ENCODE measurements at regions not wholly inside any gene's neighbourhood (a gene's known extent, or its start where the extent isn't known, plus 50 kb on each side); places are given as distances from the start of the nearest gene placed in this dataset.

- Mint-ChIP-seq H3K9me3 (no peaks in the 10 kb centered on the region), H3K36me3 (ENCODE audit: low read depth) (no peaks in the 10 kb centered on the region), H3K4me1 (no peaks in the 10 kb centered on the region), H3K27me3 (peaks cover 1% of the 10 kb centered on the region), H3K27ac (no peak overlapping the region), H3K4me3 (no peak overlapping the region)
- DNase-seq = no peak
- intact Hi-C loops (cut with micrococcal nuclease) = no loop called here
Observed at GRCh38 chr4:149952101-149952500, 126.1 kb upstream of the DCLK2 start.

GRCh38 chr4:149952716-149953115 is 125.5 kb upstream of the DCLK2 start:
- H3K27me3 Mint-ChIP-seq = peaks cover 1% of the 10 kb centered on the region
- intact Hi-C loops (cut with micrococcal nuclease) = no loop called here
- no peak overlapping the region for H3K27ac Mint-ChIP-seq
- no peaks in the 10 kb centered on the region for H3K9me3 Mint-ChIP-seq
- no peaks in the 10 kb centered on the region for H3K36me3 Mint-ChIP-seq (ENCODE audit: low read depth)
- DNase-seq = no peak
- H3K4me3 Mint-ChIP-seq = no peak overlapping the region
- no peaks in the 10 kb centered on the region for H3K4me1 Mint-ChIP-seq

GRCh38 chr4:149955780-149956390 is 122.4 kb upstream of the DCLK2 start:
- peaks cover 4% of the 10 kb centered on the region for H3K27me3 Mint-ChIP-seq
- no peaks in the 10 kb centered on the region for H3K9me3 Mint-ChIP-seq

GRCh38 chr4:149956678-149957077 is 121.6 kb upstream of the DCLK2 start:
- H3K4me3 Mint-ChIP-seq = no peak overlapping the region

More at GRCh38 chr4:149955780-149956390, 122.4 kb upstream of the DCLK2 start:
- no peak for DNase-seq
- no peak overlapping the region for H3K4me3 Mint-ChIP-seq
- intact Hi-C loops (cut with micrococcal nuclease) = no loop called here
- H3K4me1 Mint-ChIP-seq = no peaks in the 10 kb centered on the region
- H3K36me3 Mint-ChIP-seq (ENCODE audit: low read depth) = no peaks in the 10 kb centered on the region
- no peak overlapping the region for H3K27ac Mint-ChIP-seq

GRCh38 chr4:149961876-149962597 is 116.2 kb upstream of the DCLK2 start:
- no peak overlapping the region for H3K27ac Mint-ChIP-seq
- peaks cover 3% of the 10 kb centered on the region for H3K27me3 Mint-ChIP-seq
- no peaks in the 10 kb centered on the region for H3K36me3 Mint-ChIP-seq (ENCODE audit: low read depth)
- H3K4me3 Mint-ChIP-seq = no peak overlapping the region
- intact Hi-C loops (cut with micrococcal nuclease) = no loop called here
- no peak for DNase-seq
- H3K4me1 Mint-ChIP-seq = no peaks in the 10 kb centered on the region
- no peaks in the 10 kb centered on the region for H3K9me3 Mint-ChIP-seq

More at GRCh38 chr4:149956678-149957077, 121.6 kb upstream of the DCLK2 start:
- intact Hi-C loops (cut with micrococcal nuclease) = no loop called here
- Mint-ChIP-seq H3K4me1 (no peaks in the 10 kb centered on the region), H3K9me3 (no peaks in the 10 kb centered on the region), H3K36me3 (ENCODE audit: low read depth) (no peaks in the 10 kb centered on the region), H3K27ac (no peak overlapping the region), H3K27me3 (peaks cover 4% of the 10 kb centered on the region)
- no peak for DNase-seq

- DNase-seq = no peak
- Mint-ChIP-seq H3K36me3 (ENCODE audit: low read depth) (no peaks in the 10 kb centered on the region), H3K4me1 (no peaks in the 10 kb centered on the region), H3K27ac (no peak overlapping the region), H3K27me3 (peaks cover 4% of the 10 kb centered on the region), H3K4me3 (no peak overlapping the region), H3K9me3 (no peaks in the 10 kb centered on the region)
- intact Hi-C loops (cut with micrococcal nuclease) = no loop called here
Observed at GRCh38 chr4:149964001-149964796, 114.0 kb upstream of the DCLK2 start.

- intact Hi-C loops (cut with micrococcal nuclease) = no loop called here
- no peak overlapping the region for H3K4me3 Mint-ChIP-seq
- H3K27ac Mint-ChIP-seq = no peak overlapping the region
- DNase-seq = no peak
- no peaks in the 10 kb centered on the region for H3K4me1 Mint-ChIP-seq
- no peaks in the 10 kb centered on the region for H3K36me3 Mint-ChIP-seq (ENCODE audit: low read depth)
- H3K9me3 Mint-ChIP-seq = no peaks in the 10 kb centered on the region
- peaks cover 2% of the 10 kb centered on the region for H3K27me3 Mint-ChIP-seq
Observed at GRCh38 chr4:149965206-149965605, 113.0 kb upstream of the DCLK2 start.

- intact Hi-C loops (cut with micrococcal nuclease) = no loop called here
- H3K4me3 Mint-ChIP-seq = no peak overlapping the region
- DNase-seq = no peak
- no peaks in the 10 kb centered on the region for H3K36me3 Mint-ChIP-seq (ENCODE audit: low read depth)
- H3K27me3 Mint-ChIP-seq = peaks cover 25% of the 10 kb centered on the region
- H3K27ac Mint-ChIP-seq = no peak overlapping the region
- no peaks in the 10 kb centered on the region for H3K4me1 Mint-ChIP-seq
- H3K9me3 Mint-ChIP-seq = no peaks in the 10 kb centered on the region
Observed at GRCh38 chr4:149972407-149972806, 105.8 kb upstream of the DCLK2 start.

GRCh38 chr4:149973181-149973580 is 105.1 kb upstream of the DCLK2 start:
- Mint-ChIP-seq H3K27ac (no peak overlapping the region), H3K9me3 (no peaks in the 10 kb centered on the region)

GRCh38 chr4:149975172-149975571 is 103.1 kb upstream of the DCLK2 start:
- H3K9me3 Mint-ChIP-seq = no peaks in the 10 kb centered on the region
- H3K4me1 Mint-ChIP-seq = no peaks in the 10 kb centered on the region
- no peak for DNase-seq
- H3K36me3 Mint-ChIP-seq (ENCODE audit: low read depth) = no peaks in the 10 kb centered on the region
- H3K27me3 Mint-ChIP-seq = peaks cover 29% of the 10 kb centered on the region
- no peak overlapping the region for H3K27ac Mint-ChIP-seq
- intact Hi-C loops (cut with micrococcal nuclease) = no loop called here
- no peak overlapping the region for H3K4me3 Mint-ChIP-seq

More at GRCh38 chr4:149973181-149973580, 105.1 kb upstream of the DCLK2 start:
- no peak for DNase-seq
- Mint-ChIP-seq H3K36me3 (ENCODE audit: low read depth) (no peaks in the 10 kb centered on the region), H3K4me3 (no peak overlapping the region), H3K4me1 (no peaks in the 10 kb centered on the region), H3K27me3 (peaks cover 25% of the 10 kb centered on the region)
- intact Hi-C loops (cut with micrococcal nuclease) = no loop called here

- no peaks in the 10 kb centered on the region for H3K9me3 Mint-ChIP-seq
- no peak overlapping the region for H3K27ac Mint-ChIP-seq
- DNase-seq = peak; percentile 31
- no peak overlapping the region for H3K4me3 Mint-ChIP-seq
- peaks cover 2% of the 10 kb centered on the region for H3K4me1 Mint-ChIP-seq
- no peaks in the 10 kb centered on the region for H3K36me3 Mint-ChIP-seq (ENCODE audit: low read depth)
- peaks cover 15% of the 10 kb centered on the region for H3K27me3 Mint-ChIP-seq
- intact Hi-C loops (cut with micrococcal nuclease) = loop anchor here (10.0 kb wide), 1 partner anchor 95 kb away; the partner anchor contains the start of gene DCLK2
Observed at GRCh38 chr4:149980121-149980682, 98.0 kb upstream of the DCLK2 start.

- Mint-ChIP-seq H3K27ac (no peak overlapping the region), H3K36me3 (ENCODE audit: low read depth) (no peaks in the 10 kb centered on the region), H3K4me3 (no peak overlapping the region), H3K27me3 (peaks cover 12% of the 10 kb centered on the region), H3K9me3 (no peaks in the 10 kb centered on the region), H3K4me1 (peaks cover 7% of the 10 kb centered on the region)
- intact Hi-C loops (cut with micrococcal nuclease) = loop anchor here (1.0 to 10.0 kb wide), 3 partner anchors 94 to 886 kb away; partner anchors contain the start of gene DCLK2
- DNase-seq = peak; percentile 83
Observed at GRCh38 chr4:149980941-149981340, 97.3 kb upstream of the DCLK2 start.

- Mint-ChIP-seq H3K27me3 (peaks cover 4% of the 10 kb centered on the region), H3K4me1 (peaks cover 22% of the 10 kb centered on the region), H3K4me3 (no peak overlapping the region), H3K9me3 (no peaks in the 10 kb centered on the region), H3K27ac (no peak overlapping the region), H3K36me3 (ENCODE audit: low read depth) (no peaks in the 10 kb centered on the region)
- DNase-seq = no peak
- intact Hi-C loops (cut with micrococcal nuclease) = loop anchor here (10.0 kb wide), 1 partner anchor 91 kb away; the partner anchor contains the start of gene DCLK2
Observed at GRCh38 chr4:149983401-149983800, 94.8 kb upstream of the DCLK2 start.
